Right renal cortex interstitium (tissue), 3 donors: ENCODE measurements at regions not wholly inside any gene's neighbourhood (a gene's known extent, or its start where the extent isn't known, plus 50 kb on each side); places are given as distances from the start of the nearest gene placed in this dataset.

ENCODE experiments used
- DNase-seq, 3 donors: peaks; one replicate each; pipeline ENCODE4 v3.0.0-alpha.2; 2013; ENCODE audit warnings: low read depth in 3 of 3, low spot score in 2 of 3

DNA sequence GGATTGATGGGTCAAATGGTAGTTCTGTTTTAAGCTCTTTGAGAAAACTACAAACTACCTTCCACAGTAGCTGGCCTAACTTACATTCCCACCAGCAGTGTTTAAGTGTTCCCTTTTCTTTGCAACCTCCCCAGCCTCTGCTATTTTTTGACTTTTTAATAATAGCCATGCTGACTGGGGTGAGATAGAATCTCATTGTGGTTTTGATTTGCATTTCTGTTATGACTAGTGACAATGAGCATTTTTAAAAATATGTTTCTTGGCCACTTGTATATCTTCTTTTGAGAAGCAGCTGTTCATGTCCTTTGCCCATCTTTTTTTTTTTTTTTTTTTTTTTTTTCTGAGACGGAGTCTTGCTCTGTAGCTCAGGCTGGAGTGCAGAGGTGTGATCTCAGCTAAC is 155.2 kb upstream of the BMPER start:
- no peak for DNase-seq

DNA sequence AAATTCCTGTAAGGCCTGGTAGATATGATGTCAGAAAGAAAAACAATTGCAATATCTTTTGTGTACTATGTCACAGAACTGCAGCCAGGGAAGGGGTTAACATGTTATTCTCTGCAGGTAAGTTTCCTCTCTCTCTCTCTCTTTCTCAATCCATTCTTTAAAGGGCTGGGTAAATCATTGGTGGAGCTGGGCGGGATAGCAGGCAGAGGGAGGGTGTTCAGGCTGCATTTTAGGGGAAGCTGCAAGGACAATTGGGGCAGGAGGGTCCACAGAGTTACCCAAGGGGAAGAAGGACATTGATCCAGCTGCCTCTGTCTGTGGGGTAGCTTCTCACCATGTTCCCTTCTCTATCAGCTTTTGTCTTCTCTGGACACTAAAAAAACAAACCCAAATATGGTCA is 153.9 kb upstream of the BMPER start:
- no peak for DNase-seq

DNA sequence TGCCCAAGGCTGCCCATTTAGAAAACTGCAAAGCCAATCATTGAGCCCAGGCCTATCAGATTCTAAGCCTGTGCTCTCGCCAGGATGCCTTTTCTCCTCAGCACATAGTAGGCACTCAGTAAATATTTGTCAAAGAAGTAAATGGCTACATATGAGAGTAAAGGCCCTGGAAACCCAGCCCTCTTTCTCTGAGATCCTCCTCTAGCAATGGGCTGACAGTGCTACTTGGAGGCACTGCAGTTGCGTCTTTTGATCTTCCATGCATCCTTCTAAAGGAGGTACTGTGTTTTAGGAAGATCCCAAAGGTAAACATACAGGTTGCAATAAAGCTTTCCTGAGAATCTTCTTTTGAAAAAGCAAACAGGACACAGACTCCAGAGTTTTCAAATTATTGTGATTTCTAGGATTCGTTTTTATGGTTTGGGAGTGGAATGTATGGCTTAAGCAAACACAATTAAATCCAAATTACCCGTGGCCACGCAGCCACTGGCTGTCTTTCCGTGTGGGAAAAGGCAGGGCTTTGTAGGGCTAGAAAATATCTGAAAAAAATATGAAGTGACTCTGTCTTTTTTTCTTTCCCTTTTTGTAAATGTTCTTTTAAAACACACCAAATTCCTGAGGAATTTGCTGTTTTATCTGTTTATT is 151.3 kb upstream of the BMPER start:
- no peak for DNase-seq

DNA sequence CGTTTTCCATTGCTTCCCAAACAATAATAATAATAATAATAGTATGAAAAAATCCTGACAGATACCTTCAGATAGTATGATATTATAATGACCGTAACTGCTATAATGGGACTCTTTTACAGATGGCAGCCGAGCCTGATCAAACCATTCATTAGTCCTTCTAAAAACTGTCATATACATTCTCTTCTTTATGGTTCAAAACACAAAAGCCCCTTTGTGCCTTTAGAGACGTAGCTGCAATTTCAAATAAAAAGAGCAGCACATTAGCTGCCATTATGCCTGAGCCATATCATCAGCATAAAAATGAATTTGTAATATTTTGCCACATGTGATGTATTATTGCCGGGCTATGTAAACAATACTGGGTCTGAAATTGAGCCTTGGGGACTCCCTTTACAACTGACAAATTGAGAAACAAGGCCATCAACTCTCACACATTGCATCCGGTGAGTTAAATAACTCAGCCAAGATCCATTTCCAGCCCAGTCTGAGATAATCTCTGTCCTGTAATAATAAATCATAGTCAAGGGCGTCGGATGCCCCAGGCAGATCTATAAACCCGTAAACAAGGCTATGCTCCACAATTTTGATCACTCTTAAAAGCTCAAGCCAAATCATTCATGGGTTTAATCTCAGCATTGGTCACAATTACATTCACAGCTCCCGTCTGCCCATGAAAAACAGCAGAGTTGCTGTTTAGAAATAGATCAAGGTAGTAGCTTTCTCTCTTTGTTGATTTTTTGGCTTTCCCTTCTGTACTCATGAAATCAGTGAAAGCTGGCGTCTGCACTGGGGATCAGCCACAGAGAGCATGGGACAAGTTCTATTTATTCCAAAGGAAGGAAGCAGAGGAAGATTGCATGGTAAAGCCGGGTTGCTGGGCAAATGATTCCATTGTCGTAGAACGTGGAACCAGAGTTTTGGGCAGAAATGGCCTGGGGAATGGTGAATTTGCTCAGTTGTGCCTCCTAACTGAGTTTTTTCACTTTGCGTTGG is 150.1 kb upstream of the BMPER start:
- DNase-seq, result no peak

DNA sequence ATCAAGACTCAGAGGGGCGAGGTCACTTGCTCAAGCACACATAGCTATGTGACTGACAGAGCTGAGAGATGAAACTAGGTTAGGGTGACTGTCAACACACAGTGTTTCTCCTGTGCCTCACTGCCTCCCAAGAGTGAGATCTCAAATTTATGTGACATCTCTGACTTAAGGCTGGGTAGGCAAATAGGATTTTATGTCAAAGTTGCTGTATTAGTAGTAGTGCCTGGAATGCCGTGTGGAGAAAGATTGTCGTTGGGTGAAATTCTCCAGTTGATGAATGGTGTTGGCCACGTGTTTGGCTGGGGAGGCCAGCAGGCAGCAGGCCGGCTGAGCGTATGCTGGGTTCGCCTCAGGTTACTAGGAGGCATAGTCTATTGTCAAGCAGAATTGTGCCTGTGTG is 148.3 kb upstream of the BMPER start:
- DNase-seq, result no peak

DNA sequence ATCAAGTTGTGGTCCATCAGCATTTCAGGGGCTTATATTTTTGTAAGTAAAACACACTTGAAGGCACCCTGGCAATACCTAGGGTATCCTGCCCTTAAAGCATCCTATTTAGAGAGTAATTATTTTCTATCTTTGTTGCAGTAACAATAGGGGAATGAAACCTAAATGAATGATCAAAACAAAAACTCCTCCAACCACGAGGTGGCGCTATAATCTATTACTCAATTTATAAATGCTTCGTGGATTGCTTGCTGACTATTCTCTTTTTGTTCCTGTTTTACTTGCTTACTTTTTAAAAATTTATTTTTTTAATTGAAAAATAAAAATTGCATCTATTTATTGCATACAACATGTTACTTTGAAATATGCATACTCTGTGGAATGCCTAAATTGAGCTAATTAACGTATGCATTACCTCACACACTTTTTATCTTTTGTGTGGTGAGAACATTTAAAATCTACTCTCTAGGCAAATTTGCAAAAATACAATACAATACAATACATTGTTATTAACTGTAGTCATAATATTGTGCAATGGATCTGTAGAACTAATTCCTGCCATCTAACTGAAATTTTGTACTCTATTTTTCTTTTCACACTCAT is 147.7 kb upstream of the BMPER start:
- DNase-seq, result no peak

DNA sequence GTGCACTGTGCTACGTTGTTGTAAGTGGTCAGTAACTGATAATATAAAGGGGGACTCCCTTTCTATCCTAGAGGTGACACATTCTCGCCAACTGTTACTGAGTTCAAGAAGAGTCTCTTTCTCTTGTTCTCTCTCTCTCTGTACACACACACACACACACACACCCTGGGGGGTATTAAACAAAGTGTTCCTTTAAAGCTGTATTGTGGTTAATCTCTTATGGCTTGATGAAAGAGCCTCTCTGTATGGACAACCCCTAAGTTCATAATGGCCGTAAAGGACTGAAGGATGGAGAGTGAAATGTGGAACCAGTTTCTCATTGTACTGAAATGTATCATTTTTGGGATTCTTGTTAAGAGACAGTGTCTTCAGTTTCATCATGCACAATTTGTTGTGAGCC is 145.2 kb upstream of the BMPER start:
- no peak for DNase-seq

DNA sequence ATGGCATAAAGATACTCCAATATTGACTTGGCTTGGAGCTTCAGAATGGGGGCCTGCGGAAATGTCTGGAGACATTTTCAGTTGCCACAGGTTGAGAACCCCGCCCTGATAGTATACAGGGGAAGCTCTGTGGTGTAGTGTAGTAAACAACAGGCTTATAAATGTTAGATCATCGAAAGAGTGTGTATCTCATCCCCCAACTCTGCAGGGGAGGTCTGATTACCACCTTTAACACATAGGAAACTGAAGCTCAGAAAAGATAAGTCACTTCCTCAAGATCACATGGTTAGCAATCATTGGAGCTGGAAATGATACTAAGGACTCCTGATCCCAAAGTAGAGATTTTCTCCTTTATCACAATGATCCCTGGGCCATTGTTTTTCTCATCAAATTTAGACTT is 144.5 kb upstream of the BMPER start:
- DNase-seq, result no peak

DNA sequence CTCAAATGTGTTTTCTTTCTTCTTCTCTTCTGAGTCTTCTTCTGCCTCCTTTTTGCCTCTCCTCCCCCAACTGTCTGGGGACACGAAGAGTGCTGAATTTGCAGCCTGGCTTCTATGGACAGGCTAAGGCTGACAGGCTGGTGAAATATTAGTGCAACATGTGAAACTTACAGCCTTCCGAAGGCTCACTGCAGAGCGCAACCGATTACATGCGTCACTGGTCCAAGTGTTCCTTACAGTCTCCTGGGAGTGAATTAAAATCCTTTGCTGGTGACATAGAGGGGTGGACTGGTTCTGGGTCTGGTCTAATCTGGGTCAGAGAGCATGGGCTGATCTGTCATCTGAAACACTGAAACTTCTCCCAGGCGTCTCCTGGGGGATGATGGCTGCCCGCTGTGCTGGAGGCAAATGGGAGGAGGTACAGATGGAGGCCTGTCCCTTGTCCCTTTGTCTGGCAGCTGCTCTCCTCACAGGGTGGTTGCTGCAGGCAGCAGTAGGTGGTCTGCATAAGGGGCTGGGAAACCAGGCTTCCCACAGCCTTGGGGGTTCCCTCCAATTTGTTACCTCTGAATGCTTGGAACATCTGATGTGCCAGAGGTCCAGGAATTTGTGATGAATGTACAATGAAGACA is 143.8 kb upstream of the BMPER start:
- no peak for DNase-seq

DNA sequence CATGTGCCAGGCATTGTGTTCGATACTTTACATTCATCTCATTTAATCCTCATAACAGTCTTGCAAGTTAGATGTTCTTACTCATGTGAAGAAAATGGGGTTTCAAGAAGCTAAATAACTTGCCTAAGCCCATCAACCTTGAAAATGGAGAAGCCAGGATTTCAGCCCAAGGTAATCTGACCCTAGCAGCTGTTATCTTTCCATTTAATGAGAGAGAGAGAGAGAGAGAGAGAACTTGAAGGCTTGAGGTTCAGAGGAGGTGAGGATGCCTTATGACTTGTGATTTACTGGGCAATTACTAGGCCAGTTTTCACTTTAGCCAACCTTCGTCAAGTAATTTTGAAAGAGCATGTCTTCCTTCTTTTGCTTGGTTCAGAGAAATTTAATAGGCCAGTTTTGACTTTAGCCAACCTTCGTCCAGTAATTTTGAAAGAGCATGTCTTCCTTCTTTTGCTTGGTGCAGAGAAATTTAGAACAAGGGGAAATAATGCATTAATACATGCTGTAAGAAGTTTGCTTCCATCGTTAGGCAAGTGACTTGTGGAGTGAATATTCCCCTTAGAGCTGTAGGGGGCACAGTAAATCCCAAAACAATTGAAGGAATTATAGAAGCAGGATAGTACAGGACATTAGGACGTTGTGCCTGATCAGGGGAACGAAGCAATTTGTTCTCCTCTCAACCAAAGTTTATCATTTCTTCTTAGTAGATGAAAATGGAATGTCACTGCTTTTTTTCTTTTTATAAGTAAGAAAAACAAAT is 143.0 kb upstream of the BMPER start:
- DNase-seq, result no peak

DNA sequence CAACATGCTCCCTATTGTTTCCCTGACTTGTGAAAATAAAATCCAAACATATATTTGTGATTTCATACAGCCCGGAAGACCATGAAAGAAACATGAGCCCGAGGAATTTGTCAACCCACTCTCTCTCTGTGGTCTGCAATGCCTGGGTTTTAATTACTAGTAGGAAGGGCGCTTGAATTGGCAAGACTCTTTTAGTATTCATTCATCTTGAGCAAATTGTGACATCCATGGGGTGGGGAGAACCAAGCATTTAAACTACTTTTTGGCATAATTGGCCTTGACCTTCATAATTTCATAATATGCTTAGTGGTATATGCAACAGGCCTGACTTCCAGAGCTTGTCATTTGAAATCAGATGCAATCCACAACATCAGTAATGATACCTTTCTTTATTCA is 142.4 kb upstream of the BMPER start:
- no peak for DNase-seq

DNA sequence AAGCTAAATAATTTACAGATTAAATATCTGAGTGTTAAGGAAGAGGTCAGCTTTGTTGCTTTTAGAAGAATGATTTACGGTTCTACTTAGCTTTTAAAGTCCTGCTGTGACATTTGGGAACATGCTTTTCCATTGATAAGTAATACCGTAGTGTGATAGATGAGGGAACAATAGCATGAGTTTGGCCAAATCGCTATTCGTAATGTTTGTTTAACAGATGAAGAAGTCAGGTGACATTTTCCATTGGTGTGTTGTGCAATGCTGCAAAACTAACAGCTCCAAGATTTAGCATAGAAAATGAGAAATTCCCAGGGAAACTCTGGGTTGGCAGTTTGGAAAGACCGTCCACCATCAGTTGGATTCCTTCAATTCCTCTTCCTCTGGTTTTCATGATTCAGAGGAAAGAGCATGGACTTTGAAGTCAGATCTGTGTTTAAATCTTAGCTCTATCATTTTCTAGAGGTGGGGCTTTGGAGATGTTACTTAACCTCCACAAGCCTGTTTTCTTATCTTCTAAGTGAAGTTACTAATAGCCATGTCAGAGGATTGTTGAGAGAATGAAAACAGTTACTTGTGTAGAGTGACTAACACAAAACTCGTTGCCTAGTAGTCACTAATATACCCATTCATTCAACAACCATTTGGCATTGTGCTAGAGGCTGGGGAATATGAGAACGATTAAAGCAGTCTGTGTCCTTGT is 140.4 kb upstream of the BMPER start:
- DNase-seq, result no peak

DNA sequence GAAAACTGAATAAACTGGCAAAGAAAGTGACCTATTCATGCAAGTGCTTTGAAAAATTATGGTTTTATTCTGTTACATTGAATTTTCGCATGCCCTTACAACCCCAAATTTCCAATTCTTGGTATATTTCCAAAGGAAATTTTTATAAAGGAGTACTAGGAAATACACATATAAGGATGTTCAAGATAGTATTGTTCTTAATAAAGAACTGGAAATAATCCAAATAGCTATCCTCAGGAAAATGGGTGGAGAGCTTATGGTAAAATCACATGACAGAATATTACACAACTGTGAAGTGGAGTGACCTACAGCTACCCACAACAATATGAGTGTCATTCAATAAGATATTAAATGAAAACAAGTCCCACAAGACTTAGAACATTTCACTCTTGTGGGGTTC is 138.9 kb upstream of the BMPER start:
- no peak for DNase-seq

DNA sequence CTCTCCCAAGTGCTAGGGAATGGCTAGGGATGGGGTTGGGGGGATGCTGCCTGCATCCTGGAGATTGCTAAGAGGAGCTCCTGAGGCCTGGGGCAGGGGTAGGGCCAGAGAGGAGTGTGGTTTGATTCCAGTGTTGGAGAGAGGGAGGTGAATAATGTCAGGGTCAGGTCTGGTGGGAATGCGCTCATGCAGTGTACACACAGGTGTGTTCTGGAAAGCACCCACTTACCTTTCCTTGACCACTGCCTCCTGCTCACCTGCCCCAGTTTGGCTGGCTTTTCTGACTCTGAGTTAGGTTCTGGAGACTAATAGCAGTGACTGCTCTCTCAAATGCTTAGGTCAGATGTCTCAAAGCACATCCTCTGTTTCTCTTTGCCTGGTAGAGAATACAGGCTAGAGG is 135.4 kb upstream of the BMPER start:
- no peak for DNase-seq

DNA sequence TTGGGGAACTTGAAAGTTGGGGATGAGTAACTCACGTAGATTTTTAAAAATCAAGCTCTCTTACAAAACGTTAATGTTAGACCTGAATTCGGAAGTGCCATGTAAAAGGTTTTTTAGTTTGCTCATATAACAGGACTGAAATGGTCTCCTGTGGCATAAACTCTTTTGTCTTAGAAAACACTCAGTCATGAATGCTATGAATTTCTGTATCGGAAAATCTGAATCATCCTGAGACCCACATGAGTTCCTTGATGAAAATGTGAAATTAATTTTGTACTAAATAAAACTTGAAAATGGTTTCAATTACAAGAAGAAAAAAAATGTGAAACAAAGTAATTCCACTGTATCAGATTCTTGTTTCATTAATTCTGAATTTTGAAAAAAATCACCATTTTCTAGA is 134.8 kb upstream of the BMPER start:
- DNase-seq, result no peak

DNA sequence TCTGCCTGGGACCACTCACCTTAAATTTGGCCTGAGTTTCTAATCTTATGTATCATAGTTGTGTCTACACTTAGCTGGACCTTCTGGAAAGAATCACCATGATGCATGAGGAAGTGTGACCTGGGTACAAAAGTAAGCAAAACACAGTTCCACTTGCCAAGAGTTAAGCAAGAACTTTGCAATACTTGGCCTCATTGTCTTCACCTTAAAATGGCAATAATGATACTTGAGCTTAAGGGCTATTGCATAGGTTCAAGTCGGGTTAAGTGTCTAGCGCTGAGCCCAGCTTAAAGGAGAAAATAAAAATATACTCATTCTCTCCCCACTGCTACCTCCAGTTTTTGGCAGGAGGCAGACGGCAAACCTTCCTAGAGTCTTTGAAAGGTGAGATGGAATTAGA is 133.9 kb upstream of the BMPER start:
- no peak for DNase-seq

DNA sequence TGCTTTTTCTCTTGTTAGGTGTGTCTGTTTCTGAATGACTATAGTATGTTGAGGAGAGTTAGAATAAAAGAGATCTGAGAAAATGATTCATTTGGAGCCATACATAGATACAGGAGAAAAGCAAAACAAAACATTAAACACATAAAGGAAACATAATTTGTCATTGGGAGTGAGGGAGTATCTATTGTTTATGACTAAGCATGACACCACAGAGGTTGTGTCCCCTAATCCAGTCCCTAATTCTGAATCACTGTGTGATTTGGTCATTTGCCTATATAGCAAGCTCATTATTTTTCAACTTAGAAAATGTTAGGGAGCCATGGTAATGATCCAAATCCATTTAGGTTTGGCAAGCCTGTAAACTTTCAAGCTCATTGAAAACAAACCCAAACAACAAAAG is 132.3 kb upstream of the BMPER start:
- DNase-seq, result no peak

DNA sequence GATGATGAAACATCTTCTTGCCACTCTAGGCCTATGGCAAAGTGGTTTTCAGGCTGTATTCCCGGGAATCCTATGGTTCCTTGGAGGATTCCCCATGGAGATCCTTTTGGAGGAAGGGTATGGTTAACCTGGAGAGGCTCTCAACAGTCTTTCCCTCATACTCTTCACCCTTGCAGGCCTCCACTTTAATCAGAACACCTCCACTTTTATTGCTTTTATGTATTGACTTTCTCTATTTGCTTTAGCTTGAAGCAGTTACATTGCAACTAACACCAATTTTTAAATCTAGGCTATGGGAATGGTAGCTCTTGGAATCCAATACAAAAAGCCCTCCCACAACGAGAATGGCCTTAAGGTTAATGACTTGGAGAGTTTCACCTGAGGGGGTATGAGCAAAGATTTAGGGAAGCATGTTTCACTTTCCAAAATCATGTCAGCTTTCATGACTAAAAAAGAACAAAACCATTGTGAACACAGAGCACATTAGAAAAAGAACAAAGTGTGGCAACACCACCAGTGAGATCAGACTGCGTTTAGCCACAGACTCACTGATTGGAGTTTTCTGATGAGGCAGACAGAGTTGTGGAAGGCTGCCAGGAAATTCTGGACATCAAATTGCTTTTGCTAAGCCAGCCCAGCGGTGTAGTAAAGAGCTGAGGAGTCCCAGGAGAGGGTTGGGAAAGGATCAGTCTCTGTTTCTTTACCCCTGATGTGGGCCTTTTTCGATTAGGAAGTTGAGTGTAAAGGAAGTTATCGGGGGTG is 130.4 kb upstream of the BMPER start:
- no peak for DNase-seq

DNA sequence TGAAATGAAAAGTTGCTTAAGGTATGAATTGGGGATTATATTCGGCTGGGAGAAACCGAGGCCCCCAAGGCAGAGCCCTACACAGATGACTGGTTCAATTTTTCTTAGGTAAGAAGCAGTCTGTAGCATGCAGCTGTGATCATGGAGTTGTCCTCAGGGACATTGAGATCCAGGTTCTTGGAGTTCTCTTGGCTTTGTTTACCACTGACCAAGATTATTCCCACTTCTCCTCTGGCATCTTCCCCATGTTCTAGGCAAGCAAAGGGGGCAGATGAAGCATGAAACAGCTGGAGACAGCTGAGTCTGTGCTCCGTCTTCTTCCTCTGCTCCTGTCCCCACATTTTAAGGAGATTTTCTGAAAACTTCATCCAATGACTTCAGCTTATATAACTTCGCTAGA is 129.5 kb upstream of the BMPER start:
- DNase-seq, result no peak
